Naive thymus-derived CD4-positive, alpha-beta T cell (primary cell): ENCODE measurements at regions not wholly inside any gene's neighbourhood (a gene's known extent, or its start where the extent isn't known, plus 50 kb on each side); places are given as distances from the start of the nearest gene placed in this dataset.

Experiments
- ATAC-seq: fragments of 150-1000 bp; cut with Tn5 transposase; 2 replicates; pipeline ENCODE4 v1.10.0; 2021; ENCODE audit warnings: mild to moderate bottlenecking, moderate library complexity
- CTCF ChIA-PET: fragments of 350-600 bp; sonication (Branson Sonifier 250); formaldehyde crosslinking; loops from one replicate; lab custom pipeline; 2021; ENCODE audit warnings: antibody characterized with exemption; lab: Charles Lee
- POLR2A ChIA-PET: fragments of 350-600 bp; sonication (Branson Sonifier 250); formaldehyde crosslinking; loops from one replicate; lab custom pipeline; 2021; ENCODE audit warnings: antibody characterized with exemption, inconsistent platforms; lab: Charles Lee
- DNase-seq, 9 donors: peaks; one replicate each; pipeline versions ENCODE4 v3.0.0 to v3.0.0-alpha.2; 2020 to 2022; ENCODE audit warnings: mixed read lengths in 1 of 9
- H3K27ac ChIP-seq: one replicate; pipeline ENCODE4 v1.7.0; 2013; ENCODE audit warnings: mild to moderate bottlenecking, low read depth, low read length, moderate library complexity
- H3K27me3 ChIP-seq, 2 donors: one replicate each; pipeline ENCODE4 v1.7.0; 2013; ENCODE audit warnings: low read length in 2 of 2, mild to moderate bottlenecking in 2 of 2, moderate library complexity in 2 of 2; ENCODE audit not compliant: control insufficient read depth in 2 of 2, insufficient read depth in 2 of 2
- H3K36me3 ChIP-seq, 3 experiments: 1 replicate in 2 of 3; 2 replicates in 1 of 3; pipeline ENCODE4 v1.7.0; 2013; ENCODE audit warnings: low read length in 3 of 3, mild to moderate bottlenecking in 3 of 3, moderate library complexity in 1 of 3; ENCODE audit not compliant: insufficient read depth in 3 of 3, control insufficient read depth in 2 of 3
- H3K4me1 ChIP-seq, 2 donors: one replicate each; pipeline ENCODE4 v1.7.0; 2013; ENCODE audit warnings: low read length in 2 of 2, mild to moderate bottlenecking in 2 of 2, moderate library complexity in 1 of 2; ENCODE audit not compliant: control insufficient read depth in 2 of 2, insufficient read depth in 2 of 2
- H3K4me3 ChIP-seq: 2 replicates; pipeline ENCODE4 v1.7.0; 2013; ENCODE audit warnings: mild to moderate bottlenecking, low read length
- H3K9me3 ChIP-seq, 3 experiments: 1 replicate in 2 of 3; 2 replicates in 1 of 3; pipeline ENCODE4 v1.7.0; 2013; ENCODE audit warnings: low read length in 3 of 3; ENCODE audit not compliant: control insufficient read depth in 2 of 3
- H3K27ac Mint-ChIP-seq, 9 donors: one replicate each; pipeline ENCODE4 v1.8.0; 2020 to 2022; ENCODE audit warnings: mixed read lengths in 9 of 9, mild to moderate bottlenecking in 8 of 9, moderate library complexity in 5 of 9, inconsistent platforms in 2 of 9
- H3K27me3 Mint-ChIP-seq, 5 donors: one replicate each; pipeline ENCODE4 v1.8.0; 2021 to 2022; ENCODE audit warnings: mixed read lengths in 5 of 5, mild to moderate bottlenecking in 1 of 5
- H3K36me3 Mint-ChIP-seq, 5 donors: one replicate each; pipeline ENCODE4 v1.8.0; 2020 to 2022; ENCODE audit warnings: mixed read lengths in 5 of 5, mild to moderate bottlenecking in 3 of 5, inconsistent platforms in 1 of 5
- H3K4me1 Mint-ChIP-seq, 7 donors: one replicate each; pipeline ENCODE4 v1.8.0; 2020 to 2022; ENCODE audit warnings: mixed read lengths in 7 of 7, mild to moderate bottlenecking in 3 of 7, inconsistent platforms in 1 of 7
- H3K4me3 Mint-ChIP-seq, 10 donors: one replicate each; pipeline ENCODE4 v1.8.0; 2020 to 2022; ENCODE audit warnings: mild to moderate bottlenecking in 10 of 10, mixed read lengths in 10 of 10, moderate library complexity in 6 of 10, inconsistent platforms in 2 of 10
- H3K9me3 Mint-ChIP-seq, 11 donors: one replicate each; pipeline ENCODE4 v1.8.0; 2020 to 2022; ENCODE audit warnings: mixed read lengths in 11 of 11, mild to moderate bottlenecking in 4 of 11, inconsistent platforms in 1 of 11, moderate library complexity in 1 of 11
- intact Hi-C, 2 donors: fragments of 100-400 bp; cut with micrococcal nuclease; formaldehyde crosslinking; loops; one replicate each; pipeline ENCODE4 v1.15.1; 2023

DNA sequence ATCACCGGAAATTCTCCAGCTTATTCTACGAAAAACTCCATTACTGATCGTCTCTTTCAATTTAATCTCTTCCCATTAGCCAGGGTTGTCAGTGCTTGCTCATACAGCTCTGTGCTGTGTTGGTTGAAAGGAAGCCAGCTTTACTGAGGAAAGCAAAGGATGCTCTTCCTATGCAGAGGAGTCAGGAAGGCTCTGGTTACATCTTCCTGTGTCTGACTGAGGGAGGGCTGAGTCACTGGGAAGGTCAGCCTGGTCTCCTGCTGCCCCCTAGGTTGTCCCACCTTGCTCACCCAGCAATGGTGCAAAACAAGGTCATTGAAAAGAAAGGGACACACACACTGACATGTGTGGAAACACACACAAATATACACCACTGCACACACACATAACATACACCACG lies 975.6 kb downstream of the DCDC2C start:
- DNase-seq = no peak
- H3K27ac ChIP-seq = no peak overlapping the region
- no peaks in the 10 kb centered on the region for H3K9me3 ChIP-seq
- no peaks in the 10 kb centered on the region for H3K27me3 Mint-ChIP-seq
- ChIA-PET CTCF (no interaction called here), POLR2A (no interaction called here)
- ATAC-seq = no peak
- H3K27me3 ChIP-seq = no peaks in the 10 kb centered on the region
- H3K4me1 ChIP-seq = no peaks in the 10 kb centered on the region
- peak overlapping the region in 1 of 10 donors; percentile 18 for H3K4me3 Mint-ChIP-seq
- intact Hi-C loops = no loop called here
- no peaks in the 10 kb centered on the region for H3K36me3 ChIP-seq
- H3K4me3 ChIP-seq = no peak overlapping the region
- H3K27ac Mint-ChIP-seq = no peak overlapping the region
- no peaks in the 10 kb centered on the region for H3K36me3 Mint-ChIP-seq
- H3K9me3 Mint-ChIP-seq = peaks cover 0 to 8% (median 0%) of the 10 kb centered on the region in 11 donors
- peaks cover 0 to 2% (median 0%) of the 10 kb centered on the region in 7 donors for H3K4me1 Mint-ChIP-seq

DNA sequence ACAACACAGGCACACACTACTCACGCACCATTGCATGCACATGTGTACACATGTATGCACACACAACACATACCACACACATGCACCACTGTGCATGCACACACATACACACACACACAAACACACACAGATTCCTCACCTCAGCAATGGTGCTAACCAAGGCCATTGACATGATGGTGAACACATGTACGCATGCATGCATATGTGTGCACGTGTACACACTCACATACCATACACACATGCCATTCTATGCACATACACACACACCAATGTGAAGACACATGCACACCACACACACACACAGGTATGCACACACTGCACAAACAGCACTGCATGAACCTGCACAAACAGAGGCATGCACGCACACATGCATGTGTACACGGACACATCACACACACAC lies 976.0 kb downstream of the DCDC2C start:
- Histone ChIP-seq H3K4me1 (no peaks in the 10 kb centered on the region), H3K27ac (no peak overlapping the region), H3K27me3 (no peaks in the 10 kb centered on the region), H3K36me3 (no peaks in the 10 kb centered on the region), H3K9me3 (no peaks in the 10 kb centered on the region), H3K4me3 (no peak overlapping the region)
- ATAC-seq (peak; percentile 37), DNase-seq (no peak)
- no peaks in the 10 kb centered on the region for H3K36me3 Mint-ChIP-seq
- H3K9me3 Mint-ChIP-seq = peaks cover 0 to 8% (median 3%) of the 10 kb centered on the region in 11 donors
- ChIA-PET CTCF (no interaction called here), POLR2A (no interaction called here)
- H3K27ac Mint-ChIP-seq = no peak overlapping the region
- H3K27me3 Mint-ChIP-seq = no peaks in the 10 kb centered on the region
- H3K4me1 Mint-ChIP-seq = no peaks in the 10 kb centered on the region
- no peak overlapping the region for H3K4me3 Mint-ChIP-seq
- intact Hi-C loops = no loop called here

DNA sequence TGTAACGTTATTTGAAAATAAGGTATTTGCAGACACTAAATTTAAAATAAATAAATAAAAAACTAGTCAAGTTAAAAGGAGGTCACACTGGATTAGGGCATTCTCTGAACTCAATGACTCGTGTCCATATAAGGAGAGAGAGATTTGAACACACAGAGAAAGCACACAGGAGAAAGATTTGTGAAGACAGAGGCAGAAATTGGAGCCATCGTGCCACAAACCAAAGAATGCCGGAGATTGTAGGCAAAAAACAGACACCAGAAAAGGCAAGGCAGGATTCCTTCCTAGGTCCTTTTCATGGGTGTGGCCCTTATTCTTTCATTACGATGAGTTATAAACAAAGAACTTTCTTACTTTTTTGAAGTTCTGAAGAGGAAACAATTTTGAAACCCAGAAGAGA lies 981.5 kb downstream of the DCDC2C start:
- no peak overlapping the region for H3K27ac ChIP-seq
- Mint-ChIP-seq H3K27ac (no peak overlapping the region), H3K4me3 (no peak overlapping the region), H3K9me3 (peaks cover 0 to 9% (median 4%) of the 10 kb centered on the region in 11 donors), H3K4me1 (no peaks in the 10 kb centered on the region), H3K27me3 (no peaks in the 10 kb centered on the region), H3K36me3 (no peaks in the 10 kb centered on the region)
- H3K36me3 ChIP-seq = no peaks in the 10 kb centered on the region
- ChIA-PET CTCF (no interaction called here), POLR2A (no interaction called here)
- H3K4me3 ChIP-seq = no peak overlapping the region
- ATAC-seq (no peak), DNase-seq (no peak)
- intact Hi-C loops = no loop called here
- H3K9me3 ChIP-seq = no peaks in the 10 kb centered on the region
- no peaks in the 10 kb centered on the region for H3K4me1 ChIP-seq
- H3K27me3 ChIP-seq = no peaks in the 10 kb centered on the region

DNA sequence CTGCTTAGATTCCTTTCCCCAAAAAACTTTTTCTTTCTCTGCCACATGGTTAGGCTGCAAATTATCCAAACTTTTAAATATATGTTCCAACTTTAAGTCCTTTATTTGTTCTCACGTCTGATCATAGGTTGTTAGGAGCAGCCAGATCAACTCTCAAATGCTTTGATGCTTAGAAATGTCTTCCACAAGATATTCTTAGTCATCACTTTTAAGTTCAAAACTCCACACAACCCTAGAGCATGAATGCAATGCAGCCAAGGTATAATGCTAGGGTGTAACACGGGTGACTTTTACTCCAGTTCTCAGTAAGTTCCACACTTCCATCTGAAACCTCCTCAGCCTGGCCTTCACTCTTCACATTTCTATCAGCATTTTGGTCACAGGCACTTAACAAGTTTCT lies 987.5 kb downstream of the DCDC2C start:
- Mint-ChIP-seq H3K4me3 (no peak overlapping the region), H3K9me3 (peaks cover 2 to 21% (median 7%) of the 10 kb centered on the region in 11 donors), H3K27ac (no peak overlapping the region), H3K36me3 (no peaks in the 10 kb centered on the region), H3K4me1 (no peaks in the 10 kb centered on the region), H3K27me3 (no peaks in the 10 kb centered on the region)
- Histone ChIP-seq H3K4me3 (no peak overlapping the region), H3K27me3 (no peaks in the 10 kb centered on the region), H3K27ac (no peak overlapping the region), H3K4me1 (no peaks in the 10 kb centered on the region), H3K9me3 (no peaks in the 10 kb centered on the region), H3K36me3 (no peaks in the 10 kb centered on the region)
- intact Hi-C loops = no loop called here
- POLR2A ChIA-PET = no interaction called here
- DNase-seq (no peak), ATAC-seq (no peak)
- CTCF ChIA-PET = no interaction called here

DNA sequence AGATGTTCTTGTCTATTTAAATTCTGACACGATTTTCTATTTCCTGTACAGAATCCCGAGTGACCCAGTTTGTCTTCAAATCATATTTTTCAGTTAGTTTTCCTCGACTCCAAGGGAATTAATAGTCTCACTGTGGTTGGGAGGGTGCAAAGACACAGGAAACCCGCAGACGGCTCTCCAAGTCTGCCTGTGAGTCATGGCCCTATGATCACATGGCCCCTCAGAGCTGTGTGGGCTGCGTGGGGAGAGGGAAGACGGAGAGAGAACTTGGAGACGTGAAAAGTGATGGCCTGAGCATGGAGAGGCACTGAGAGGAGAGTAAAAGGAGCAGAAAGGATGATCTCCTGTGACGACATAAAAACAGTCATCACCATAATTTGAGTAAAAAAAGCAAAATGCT lies 989.9 kb downstream of the DCDC2C start:
- POLR2A ChIA-PET = no interaction called here

DNA sequence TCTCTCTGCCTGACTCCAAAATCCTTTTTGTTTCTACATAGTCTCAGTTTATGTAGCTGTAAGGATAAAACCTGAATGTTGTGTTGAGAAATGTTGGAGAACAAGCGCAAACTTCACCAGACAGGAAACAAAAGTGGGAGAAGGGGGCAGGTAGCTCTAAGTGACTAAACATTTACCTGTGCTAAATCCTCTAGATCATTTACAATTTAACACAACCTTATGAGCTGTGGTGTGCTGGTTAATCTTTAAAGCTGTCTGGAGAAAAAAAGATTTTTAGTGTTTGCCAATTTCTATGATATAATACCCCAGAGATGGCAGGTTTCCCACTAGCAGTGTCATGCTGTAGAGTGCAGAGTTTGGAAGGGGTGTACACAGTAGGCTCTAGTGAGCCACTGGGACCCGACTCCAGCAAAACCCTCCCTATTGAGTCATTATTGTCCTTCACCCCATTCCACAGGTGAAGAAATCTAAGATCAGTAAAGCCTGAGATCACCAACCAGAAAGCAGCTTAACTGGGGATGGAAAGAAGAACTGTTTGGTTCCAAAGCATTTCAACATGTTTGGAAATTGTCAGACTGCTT lies 992.0 kb downstream of the DCDC2C start:
- no peaks in the 10 kb centered on the region for H3K36me3 ChIP-seq
- CTCF ChIA-PET = no interaction called here
- no peaks in the 10 kb centered on the region for H3K9me3 ChIP-seq
- no peak overlapping the region for H3K4me3 ChIP-seq
- POLR2A ChIA-PET = no interaction called here
- Mint-ChIP-seq H3K27ac (no peak overlapping the region), H3K4me3 (no peak overlapping the region), H3K27me3 (no peaks in the 10 kb centered on the region), H3K4me1 (no peaks in the 10 kb centered on the region), H3K9me3 (peaks cover 0 to 20% (median 8%) of the 10 kb centered on the region in 11 donors), H3K36me3 (no peaks in the 10 kb centered on the region)
- ATAC-seq = no peak
- H3K27me3 ChIP-seq = no peaks in the 10 kb centered on the region
- intact Hi-C loops = no loop called here
- DNase-seq = no peak
- no peak overlapping the region for H3K27ac ChIP-seq
- H3K4me1 ChIP-seq = no peaks in the 10 kb centered on the region

More for the DNA sequence above, 989.9 kb downstream of the DCDC2C start:
- H3K4me3 ChIP-seq = no peak overlapping the region
- H3K9me3 Mint-ChIP-seq = peaks cover 0 to 20% (median 7%) of the 10 kb centered on the region in 11 donors
- no peaks in the 10 kb centered on the region for H3K27me3 Mint-ChIP-seq
- intact Hi-C loops = no loop called here
- no peak overlapping the region for H3K4me3 Mint-ChIP-seq
- CTCF ChIA-PET = no interaction called here
- H3K27ac ChIP-seq = no peak overlapping the region
- H3K4me1 ChIP-seq = no peaks in the 10 kb centered on the region
- H3K27me3 ChIP-seq = no peaks in the 10 kb centered on the region
- H3K9me3 ChIP-seq = no peaks in the 10 kb centered on the region
- H3K36me3 ChIP-seq = no peaks in the 10 kb centered on the region
- H3K36me3 Mint-ChIP-seq = no peaks in the 10 kb centered on the region
- ATAC-seq = no peak
- DNase-seq = no peak
- H3K27ac Mint-ChIP-seq = no peak overlapping the region
- H3K4me1 Mint-ChIP-seq = no peaks in the 10 kb centered on the region

DNA sequence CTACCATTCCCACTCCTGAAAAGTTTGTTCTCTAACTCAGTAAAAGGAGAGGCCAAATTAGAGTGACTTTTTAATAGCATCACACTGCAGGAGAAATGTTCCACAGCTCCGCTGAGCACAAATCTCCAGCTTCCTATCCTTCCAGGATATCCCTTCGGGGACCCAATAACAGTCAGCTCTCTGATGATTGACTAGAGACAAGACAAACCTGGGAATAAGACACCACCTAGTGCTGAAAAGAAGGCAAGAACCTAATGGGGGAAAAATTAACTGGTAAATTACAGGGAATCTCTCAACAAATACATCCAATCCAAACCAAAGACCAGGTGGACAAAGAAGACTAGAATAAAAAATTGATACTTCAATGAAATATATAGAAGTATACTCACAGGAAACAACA lies 977.1 kb upstream of the SOX11 start:
- Histone ChIP-seq H3K9me3 (no peaks in the 10 kb centered on the region), H3K4me3 (no peak overlapping the region), H3K36me3 (no peaks in the 10 kb centered on the region), H3K27ac (no peak overlapping the region), H3K27me3 (no peaks in the 10 kb centered on the region), H3K4me1 (no peaks in the 10 kb centered on the region)
- POLR2A ChIA-PET = no interaction called here
- no peaks in the 10 kb centered on the region for H3K27me3 Mint-ChIP-seq
- intact Hi-C loops = no loop called here
- DNase-seq (no peak), ATAC-seq (no peak)
- no peaks in the 10 kb centered on the region for H3K36me3 Mint-ChIP-seq
- H3K4me3 Mint-ChIP-seq = no peak overlapping the region
- no peaks in the 10 kb centered on the region for H3K4me1 Mint-ChIP-seq
- H3K27ac Mint-ChIP-seq = no peak overlapping the region
- H3K9me3 Mint-ChIP-seq = peaks cover 4 to 55% (median 20%) of the 10 kb centered on the region in 11 donors
- CTCF ChIA-PET = no interaction called here
